Progenitor cell of endocrine pancreas (in vitro differentiated cells): ENCODE measurements at regions not wholly inside any gene's neighbourhood (a gene's known extent, or its start where the extent isn't known, plus 50 kb on each side); places are given as distances from the start of the nearest gene placed in this dataset.
"Not testable (repeated sequence)": the region's sequence is repeated elsewhere in the genome, so short reads cannot be mapped to it uniquely, and the experiment has no call there.

Source experiments
- DNase-seq: peaks from one replicate; pipeline ENCODE4 v3.0.0; 2021; ENCODE audit warnings: low spot score; ENCODE audit not compliant: unreplicated experiment
- H3K27ac Mint-ChIP-seq: 2 replicates; pipeline ENCODE4 v1.8.0; 2021; ENCODE audit warnings: mild to moderate bottlenecking, moderate library complexity, mixed read lengths
- H3K27me3 Mint-ChIP-seq: 2 replicates; pipeline ENCODE4 v1.8.0; 2021; ENCODE audit warnings: mixed read lengths
- H3K36me3 Mint-ChIP-seq: 2 replicates; pipeline ENCODE4 v1.8.0; 2022; ENCODE audit warnings: mixed read lengths; ENCODE audit not compliant: insufficient read depth
- H3K4me1 Mint-ChIP-seq: 2 replicates; pipeline ENCODE4 v1.8.0; 2021; ENCODE audit warnings: low read depth, mixed read lengths
- H3K4me3 Mint-ChIP-seq: 2 replicates; pipeline ENCODE4 v1.8.0; 2021; ENCODE audit warnings: low read depth, mild to moderate bottlenecking, moderate library complexity, mixed read lengths
- H3K9me3 Mint-ChIP-seq: 2 replicates; pipeline ENCODE4 v1.8.0; 2021; ENCODE audit warnings: low read depth, mixed read lengths
- TF ChIP-seq, protein P1 (sequence below): fragments of 200-600 bp; sonication (generic); IDR thresholded peaks from one replicate; pipeline ENCODE4 v1.5.0; 2021; ENCODE audit warnings: antibody characterized with exemption, mild to moderate bottlenecking; ENCODE audit not compliant: unreplicated experiment

DNA sequence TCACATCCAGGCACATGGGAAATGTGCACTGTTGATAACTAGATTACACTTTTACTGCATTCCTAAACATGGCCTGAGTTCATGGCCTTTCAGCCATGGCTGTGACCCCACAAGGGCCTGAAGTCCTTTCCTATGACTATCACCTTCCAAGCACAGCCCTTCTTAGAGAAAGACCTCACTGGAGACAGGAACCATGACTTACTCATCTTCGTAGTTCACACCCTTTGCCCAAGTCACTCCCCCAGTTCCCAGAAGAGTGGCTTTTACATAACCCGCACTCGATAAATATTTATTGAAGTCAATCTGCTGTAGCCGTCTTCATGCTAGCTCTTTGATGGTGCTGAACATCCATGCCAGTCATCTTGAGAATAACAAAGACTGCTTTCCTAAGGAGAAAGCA, 632.5 kb upstream of the NRP1 start:
- Mint-ChIP-seq H3K4me3 (no peak overlapping the region), H3K27ac (no peak overlapping the region), H3K27me3 (no peaks in the 10 kb centered on the region), H3K36me3 (no peaks in the 10 kb centered on the region), H3K9me3 (peaks cover 8% of the 10 kb centered on the region), H3K4me1 (no peaks in the 10 kb centered on the region)
- TF ChIP-seq, protein P1, sequence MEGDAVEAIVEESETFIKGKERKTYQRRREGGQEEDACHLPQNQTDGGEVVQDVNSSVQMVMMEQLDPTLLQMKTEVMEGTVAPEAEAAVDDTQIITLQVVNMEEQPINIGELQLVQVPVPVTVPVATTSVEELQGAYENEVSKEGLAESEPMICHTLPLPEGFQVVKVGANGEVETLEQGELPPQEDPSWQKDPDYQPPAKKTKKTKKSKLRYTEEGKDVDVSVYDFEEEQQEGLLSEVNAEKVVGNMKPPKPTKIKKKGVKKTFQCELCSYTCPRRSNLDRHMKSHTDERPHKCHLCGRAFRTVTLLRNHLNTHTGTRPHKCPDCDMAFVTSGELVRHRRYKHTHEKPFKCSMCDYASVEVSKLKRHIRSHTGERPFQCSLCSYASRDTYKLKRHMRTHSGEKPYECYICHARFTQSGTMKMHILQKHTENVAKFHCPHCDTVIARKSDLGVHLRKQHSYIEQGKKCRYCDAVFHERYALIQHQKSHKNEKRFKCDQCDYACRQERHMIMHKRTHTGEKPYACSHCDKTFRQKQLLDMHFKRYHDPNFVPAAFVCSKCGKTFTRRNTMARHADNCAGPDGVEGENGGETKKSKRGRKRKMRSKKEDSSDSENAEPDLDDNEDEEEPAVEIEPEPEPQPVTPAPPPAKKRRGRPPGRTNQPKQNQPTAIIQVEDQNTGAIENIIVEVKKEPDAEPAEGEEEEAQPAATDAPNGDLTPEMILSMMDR = no peak
- DNase-seq = no peak

DNA sequence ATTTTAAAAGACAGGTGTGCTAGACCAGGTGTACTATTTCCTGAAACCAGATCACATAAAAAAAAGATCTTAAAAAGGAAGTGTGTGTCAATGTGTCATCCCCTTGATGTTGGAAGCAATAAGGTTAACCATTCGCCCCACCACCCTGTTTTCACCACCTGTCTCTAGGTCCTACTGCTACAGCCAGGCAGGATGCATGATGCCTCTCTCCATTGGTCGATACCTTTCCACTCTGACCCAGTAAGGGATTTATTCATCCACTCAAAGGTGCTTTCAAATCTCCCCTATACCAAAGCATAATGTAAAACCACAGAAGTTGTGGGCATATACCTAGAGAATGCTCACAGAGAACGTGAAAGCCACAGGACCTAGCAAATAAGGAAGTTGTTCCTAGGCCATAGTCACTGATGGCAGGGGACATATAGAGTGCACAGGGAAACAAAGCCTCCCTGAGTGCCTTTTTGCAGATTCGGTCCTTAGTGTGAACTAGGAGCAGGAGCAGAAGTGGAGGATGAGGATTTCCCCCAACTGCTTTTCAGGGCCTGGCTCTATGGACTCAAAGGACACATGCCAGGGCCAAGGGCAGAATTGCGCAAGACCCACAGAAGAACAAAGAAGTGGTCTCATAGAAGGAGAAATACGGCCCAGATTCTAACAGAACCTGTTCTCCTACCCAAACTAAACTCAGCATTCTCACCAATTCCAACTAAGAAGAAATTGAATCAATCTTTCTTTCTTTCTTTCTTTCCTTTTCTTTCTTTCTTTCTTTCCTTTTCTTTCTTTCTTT, 631.5 kb upstream of the NRP1 start:
- peaks cover 8% of the 10 kb centered on the region for H3K9me3 Mint-ChIP-seq
- DNase-seq = no peak
- TF ChIP-seq, protein P1 = no peak
- H3K27me3 Mint-ChIP-seq = no peaks in the 10 kb centered on the region
- H3K27ac Mint-ChIP-seq = no peak overlapping the region
- H3K4me1 Mint-ChIP-seq = no peaks in the 10 kb centered on the region
- H3K36me3 Mint-ChIP-seq = no peaks in the 10 kb centered on the region
- no peak overlapping the region for H3K4me3 Mint-ChIP-seq

DNA sequence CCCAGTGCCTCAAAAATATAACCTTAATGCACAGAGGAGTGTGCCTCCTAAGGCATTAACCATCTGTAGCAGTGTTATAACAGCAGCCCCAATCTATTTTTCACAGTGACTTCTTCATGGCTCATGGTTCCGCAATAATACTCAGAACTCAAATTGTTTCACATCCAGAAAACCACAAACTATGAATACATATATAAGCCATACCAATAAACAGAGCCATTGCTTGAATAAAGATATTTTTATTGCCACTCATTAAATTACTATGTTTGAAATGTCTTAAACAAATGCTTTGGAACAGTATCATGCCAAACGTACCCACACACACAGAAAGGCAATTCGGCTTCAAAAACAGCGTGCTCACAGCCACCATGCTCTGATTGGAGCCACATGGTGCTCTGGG, 629.3 kb upstream of the NRP1 start:
- no peak for DNase-seq
- Mint-ChIP-seq H3K27ac (no peak overlapping the region), H3K9me3 (no peaks in the 10 kb centered on the region), H3K27me3 (no peaks in the 10 kb centered on the region), H3K4me1 (no peaks in the 10 kb centered on the region), H3K36me3 (no peaks in the 10 kb centered on the region), H3K4me3 (no peak overlapping the region)
- TF ChIP-seq, protein P1 = no peak

DNA sequence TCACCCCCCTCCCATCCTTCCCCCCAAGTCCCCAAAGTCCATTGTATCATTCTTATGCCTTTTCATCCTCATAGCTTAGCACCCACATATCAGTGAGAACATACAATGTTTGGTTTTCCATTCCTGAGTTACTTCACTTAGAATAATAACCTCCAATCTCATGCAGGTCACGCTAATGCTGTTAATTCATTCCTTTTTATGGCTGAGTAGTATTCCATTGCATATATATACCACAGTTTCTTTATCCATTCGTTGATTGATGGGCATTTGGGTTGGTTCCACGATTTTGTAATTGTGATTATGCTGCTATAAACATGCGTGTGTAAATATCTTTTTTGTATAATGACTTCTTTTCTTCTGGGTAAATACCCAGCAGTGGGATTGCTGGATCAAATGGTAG, 621.9 kb upstream of the NRP1 start:
- not testable (repeated sequence) for H3K4me1 Mint-ChIP-seq, H3K4me3 Mint-ChIP-seq, H3K27me3 Mint-ChIP-seq, H3K27ac Mint-ChIP-seq, DNase-seq, H3K36me3 Mint-ChIP-seq, H3K9me3 Mint-ChIP-seq

DNA sequence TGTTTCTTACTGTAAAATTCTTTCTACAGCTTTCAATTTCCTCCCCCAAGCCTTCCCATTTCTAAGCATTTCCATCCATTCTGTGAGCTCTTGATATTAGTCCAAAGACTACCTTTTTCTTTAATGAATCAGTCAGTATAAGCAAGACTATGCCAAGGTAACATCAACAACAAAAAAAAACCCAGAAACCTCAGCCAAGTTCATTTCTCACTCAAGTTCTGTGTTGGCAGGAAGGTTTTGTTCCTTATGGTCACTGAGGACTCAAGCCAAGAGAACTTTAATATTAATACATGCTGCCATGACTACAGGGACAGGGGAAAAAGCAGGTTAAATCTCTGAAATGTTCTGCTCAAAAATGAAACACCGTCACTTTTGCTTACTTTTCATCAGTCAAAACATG, 621.2 kb upstream of the NRP1 start:
- no peak overlapping the region for H3K4me3 Mint-ChIP-seq
- H3K9me3 Mint-ChIP-seq = peaks cover 6% of the 10 kb centered on the region
- no peak for DNase-seq
- H3K4me1 Mint-ChIP-seq = no peaks in the 10 kb centered on the region
- H3K27ac Mint-ChIP-seq = no peak overlapping the region
- H3K36me3 Mint-ChIP-seq = peaks cover 2% of the 10 kb centered on the region
- no peaks in the 10 kb centered on the region for H3K27me3 Mint-ChIP-seq
- TF ChIP-seq, protein P1 = no peak

DNA sequence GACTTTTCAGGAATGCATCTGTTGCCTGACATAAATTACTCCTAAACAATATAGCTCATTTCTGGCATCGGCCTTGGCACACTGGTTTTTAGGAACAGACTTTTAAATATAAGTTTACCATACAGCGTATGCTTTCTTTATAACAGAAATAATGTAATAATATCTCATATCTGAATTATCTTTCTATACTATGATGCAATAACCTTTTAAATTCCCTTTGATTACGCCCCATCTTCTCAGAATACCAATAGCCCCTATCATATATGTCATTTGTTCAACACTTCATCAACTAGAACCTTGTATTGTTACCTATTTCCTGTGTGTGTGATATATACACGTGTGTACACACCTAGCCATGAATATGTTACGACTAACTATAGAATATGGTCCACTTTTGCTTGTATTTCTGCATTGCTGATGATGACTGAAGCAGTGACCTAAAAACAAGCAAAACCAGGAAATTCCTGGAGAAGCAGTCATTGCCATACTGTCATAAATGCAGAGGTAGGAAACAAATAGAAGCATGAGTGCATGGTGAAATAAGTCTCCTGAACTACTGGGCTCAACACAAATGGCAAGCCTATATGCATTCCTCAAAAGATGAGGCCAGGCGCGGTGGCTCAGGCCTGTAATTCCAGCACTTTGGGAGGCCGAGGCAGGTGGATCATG, 618.4 kb upstream of the NRP1 start:
- no peak for DNase-seq
- peaks cover 2% of the 10 kb centered on the region for H3K36me3 Mint-ChIP-seq

More for the DNA sequence above, 618.4 kb upstream of the NRP1 start:
- no peak overlapping the region for H3K4me3 Mint-ChIP-seq
- TF ChIP-seq, protein P1 = no peak
- peaks cover 6% of the 10 kb centered on the region for H3K9me3 Mint-ChIP-seq
- peaks cover 3% of the 10 kb centered on the region for H3K27me3 Mint-ChIP-seq
- no peaks in the 10 kb centered on the region for H3K4me1 Mint-ChIP-seq
- no peak overlapping the region for H3K27ac Mint-ChIP-seq
